ENCODE measurements at regions not wholly inside any gene's neighbourhood (a gene's known extent, or its start where the extent isn't known, plus 50 kb on each side); places are given as distances from the start of the nearest gene placed in this dataset.
"Not testable (repeated sequence)": the region's sequence is repeated elsewhere in the genome, so short reads cannot be mapped to it uniquely, and the experiment has no call there.

- Histone ChIP-seq H3K9me3 (no peaks in the 10 kb centered on the region), H3K36me3 (no peaks in the 10 kb centered on the region), H3K4me1 (no peaks in the 10 kb centered on the region), H3K27me3 (no peaks in the 10 kb centered on the region), H3K27ac (no peak overlapping the region), H3K4me3 (no peak overlapping the region)
- 84% methylated on average over 4 of the region's 4 CpGs for WGBS
- DNase-seq (ENCODE audit: low spot score in 2 of 2) = no peak
- TF ChIP-seq EP300 (IDR thresholded peaks at IDR 0.05) (no peak), POLR2A (IDR thresholded peaks at IDR 0.05) (no peak), POLR2AphosphoS5 (IDR thresholded peaks at IDR 0.05) (no peak)
- TF ChIP-seq, protein P1, sequence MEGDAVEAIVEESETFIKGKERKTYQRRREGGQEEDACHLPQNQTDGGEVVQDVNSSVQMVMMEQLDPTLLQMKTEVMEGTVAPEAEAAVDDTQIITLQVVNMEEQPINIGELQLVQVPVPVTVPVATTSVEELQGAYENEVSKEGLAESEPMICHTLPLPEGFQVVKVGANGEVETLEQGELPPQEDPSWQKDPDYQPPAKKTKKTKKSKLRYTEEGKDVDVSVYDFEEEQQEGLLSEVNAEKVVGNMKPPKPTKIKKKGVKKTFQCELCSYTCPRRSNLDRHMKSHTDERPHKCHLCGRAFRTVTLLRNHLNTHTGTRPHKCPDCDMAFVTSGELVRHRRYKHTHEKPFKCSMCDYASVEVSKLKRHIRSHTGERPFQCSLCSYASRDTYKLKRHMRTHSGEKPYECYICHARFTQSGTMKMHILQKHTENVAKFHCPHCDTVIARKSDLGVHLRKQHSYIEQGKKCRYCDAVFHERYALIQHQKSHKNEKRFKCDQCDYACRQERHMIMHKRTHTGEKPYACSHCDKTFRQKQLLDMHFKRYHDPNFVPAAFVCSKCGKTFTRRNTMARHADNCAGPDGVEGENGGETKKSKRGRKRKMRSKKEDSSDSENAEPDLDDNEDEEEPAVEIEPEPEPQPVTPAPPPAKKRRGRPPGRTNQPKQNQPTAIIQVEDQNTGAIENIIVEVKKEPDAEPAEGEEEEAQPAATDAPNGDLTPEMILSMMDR (IDR thresholded peaks at IDR 0.05) = no peak
These were observed 379.9 kb downstream of the AEBP2 start for GRCh38 chr12:19819231-19819630.

- WGBS = 82% methylated on average over 4 of the region's 4 CpGs
- Histone ChIP-seq H3K27ac (no peak overlapping the region), H3K9me3 (peaks cover 6% of the 10 kb centered on the region), H3K27me3 (no peaks in the 10 kb centered on the region), H3K4me1 (no peaks in the 10 kb centered on the region), H3K4me3 (no peak overlapping the region), H3K36me3 (no peaks in the 10 kb centered on the region)
- no peak for DNase-seq (ENCODE audit: low spot score in 2 of 2)
- TF ChIP-seq POLR2AphosphoS5 (IDR thresholded peaks at IDR 0.05) (no peak), POLR2A (IDR thresholded peaks at IDR 0.05) (no peak), EP300 (IDR thresholded peaks at IDR 0.05) (no peak)
- TF ChIP-seq, protein P1 (IDR thresholded peaks at IDR 0.05) = no peak
These were observed 383.2 kb downstream of the AEBP2 start for GRCh38 chr12:19822476-19822875.

DNA sequence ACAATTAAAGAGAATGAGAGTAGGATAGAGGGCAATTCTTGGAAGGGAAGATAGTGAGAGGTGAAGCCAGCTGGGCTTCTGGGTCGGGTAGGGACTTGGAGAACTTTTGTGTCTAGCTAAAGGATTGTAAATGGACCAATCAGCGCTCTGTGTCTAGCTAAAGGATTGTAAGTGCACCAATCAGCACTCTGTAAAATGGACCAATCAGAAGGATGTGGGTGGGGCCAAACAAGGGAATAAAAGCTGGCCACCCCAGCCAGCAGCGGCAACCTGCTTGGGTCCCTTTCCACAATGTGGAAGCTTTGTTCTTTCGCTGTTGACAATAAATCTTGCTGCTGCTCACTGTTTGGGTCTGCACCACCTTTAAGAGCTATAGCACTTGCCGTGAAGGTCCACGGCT is 384.0 kb downstream of the AEBP2 start:
- H3K9me3 ChIP-seq = peaks cover 11% of the 10 kb centered on the region
- H3K4me3 ChIP-seq; H3K36me3 ChIP-seq; H3K4me1 ChIP-seq; H3K27me3 ChIP-seq; H3K27ac ChIP-seq; DNase-seq (ENCODE audit: low spot score in 2 of 2): not testable (repeated sequence)
- 94% methylated on average over 6 of the region's 6 CpGs for WGBS

DNA sequence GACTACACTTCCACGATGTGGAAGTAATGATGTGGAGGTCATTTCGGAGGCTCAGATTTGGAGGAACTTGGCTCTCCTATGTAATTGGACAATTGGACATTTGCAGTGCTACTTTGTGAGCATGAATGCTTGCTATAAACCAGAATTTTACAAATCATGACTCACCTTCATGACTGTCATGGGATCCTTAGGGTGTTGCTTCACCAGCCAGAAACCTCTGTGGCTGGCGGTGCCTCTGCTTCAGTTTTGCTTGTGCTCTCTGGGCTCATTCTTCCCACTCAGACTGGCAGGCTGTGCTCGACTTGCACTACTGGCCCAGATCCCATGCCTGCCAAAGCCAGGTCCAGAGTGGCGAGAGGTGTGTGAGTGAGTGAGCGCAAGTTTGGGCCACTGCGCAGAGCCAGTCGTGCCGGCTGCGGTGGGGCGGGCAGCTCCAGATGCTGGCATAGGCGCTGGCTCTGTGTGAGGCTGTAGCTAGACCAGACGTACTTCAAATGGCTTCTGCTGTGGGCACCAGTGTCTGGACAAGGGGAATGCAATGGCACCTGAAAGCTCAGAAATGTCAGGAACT is 387.8 kb downstream of the AEBP2 start:
- DNase-seq (ENCODE audit: low spot score in 2 of 2) = no peak
- H3K36me3 ChIP-seq = no peaks in the 10 kb centered on the region
- no peak overlapping the region for H3K4me3 ChIP-seq
- 81% methylated on average over 10 of the region's 13 CpGs for WGBS
- TF ChIP-seq POLR2A (IDR thresholded peaks at IDR 0.05) = no peak
- TF ChIP-seq, protein P1 (IDR thresholded peaks at IDR 0.05) = no peak
- TF ChIP-seq EP300 (IDR thresholded peaks at IDR 0.05) = no peak
- TF ChIP-seq POLR2AphosphoS5 (IDR thresholded peaks at IDR 0.05) = no peak
- no peaks in the 10 kb centered on the region for H3K27me3 ChIP-seq
- peaks cover 11% of the 10 kb centered on the region for H3K9me3 ChIP-seq
- no peaks in the 10 kb centered on the region for H3K4me1 ChIP-seq
- H3K27ac ChIP-seq = no peak overlapping the region

DNA sequence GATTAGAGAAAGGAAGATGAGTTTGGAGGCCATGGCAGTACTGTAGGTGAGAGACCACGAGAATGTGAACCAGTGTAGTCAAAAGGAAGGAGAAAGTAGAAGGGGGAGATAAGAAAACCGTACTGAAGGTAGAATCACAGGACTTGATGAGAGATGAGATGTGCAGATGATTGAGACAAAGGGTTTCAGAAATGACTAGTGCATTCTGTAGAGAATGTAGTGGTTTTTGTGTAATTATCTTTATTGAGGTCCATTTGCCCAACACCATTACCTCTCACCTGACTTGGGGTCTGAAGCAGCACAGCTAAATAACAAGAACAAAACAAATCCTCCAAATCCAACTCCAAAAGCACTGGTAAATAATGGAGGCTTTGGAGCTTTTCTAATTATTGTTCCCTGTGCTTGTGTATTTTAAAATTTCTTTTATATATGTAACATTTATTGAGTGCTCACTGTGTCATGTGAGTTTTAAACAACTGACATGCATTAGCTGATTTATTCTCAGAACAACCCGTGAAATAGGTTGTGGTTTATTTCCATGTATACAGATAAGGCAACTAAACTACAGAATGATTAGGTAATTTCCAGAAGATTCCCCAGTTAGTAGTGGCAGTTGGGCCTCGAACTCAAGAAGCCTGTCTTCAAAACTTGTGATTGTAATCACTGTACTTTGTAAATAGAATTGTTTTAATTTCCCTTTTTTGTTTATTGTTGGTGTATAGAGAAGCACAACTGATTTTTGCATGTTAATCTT is 390.0 kb downstream of the AEBP2 start:
- H3K36me3 ChIP-seq = no peaks in the 10 kb centered on the region
- DNase-seq (ENCODE audit: low spot score in 2 of 2) = no peak
- no peak overlapping the region for H3K27ac ChIP-seq
- 77% methylated on average over 4 of the region's 4 CpGs for WGBS
- no peaks in the 10 kb centered on the region for H3K27me3 ChIP-seq
- H3K9me3 ChIP-seq = peaks cover 11% of the 10 kb centered on the region
- TF ChIP-seq, protein P1 (IDR thresholded peaks at IDR 0.05) = no peak
- TF ChIP-seq POLR2A (IDR thresholded peaks at IDR 0.05) (no peak), EP300 (IDR thresholded peaks at IDR 0.05) (no peak), POLR2AphosphoS5 (IDR thresholded peaks at IDR 0.05) (no peak)
- H3K4me3 ChIP-seq = no peak overlapping the region
- H3K4me1 ChIP-seq = no peaks in the 10 kb centered on the region

Measured in suprapubic skin (tissue), 4 donors.